Thyroid gland (tissue), 4 donors: ENCODE measurements at regions not wholly inside any gene's neighbourhood (a gene's known extent, or its start where the extent isn't known, plus 50 kb on each side); places are given as distances from the start of the nearest gene placed in this dataset.

Experiments
- CTCF ChIP-seq, 6 experiments: fragments of 200-600 bp in 3 of 6; fragments of 450-650 bp in 3 of 6; sonication (generic) in 3 of 6; IDR thresholded peaks; one replicate each; pipeline ENCODE4 v1.5.1; 2016 to 2019; ENCODE audit warnings: antibody characterized with exemption in 6 of 6, mild to moderate bottlenecking in 2 of 6, inconsistent platforms in 1 of 6, moderate library complexity in 1 of 6
- POLR2A ChIP-seq, 2 donors: fragments of 450-650 bp; IDR thresholded peaks; one replicate each; pipeline ENCODE4 v1.6.1; 2017; ENCODE audit warnings: antibody characterized with exemption in 2 of 2, mild to moderate bottlenecking in 2 of 2, moderate library complexity in 1 of 2

- TF ChIP-seq CTCF (IDR thresholded peaks at IDR 0.05), result no peak
- no peak for TF ChIP-seq POLR2A (IDR thresholded peaks at IDR 0.05)
Observed at GRCh38 chr1:5140136-5140535, 485.7 kb downstream of the AJAP1 start.
